HG02884 (cell line): ENCODE measurements at regions not wholly inside any gene's neighbourhood (a gene's known extent, or its start where the extent isn't known, plus 50 kb on each side); places are given as distances from the start of the nearest gene placed in this dataset.

Experiments used
- ATAC-seq: cut with Tn5 transposase; IDR thresholded peaks from one replicate; pipeline ENCODE4 v1.9.1; 2021; ENCODE audit warnings: mild to moderate bottlenecking, moderate library complexity; ENCODE audit not compliant: unreplicated experiment

DNA sequence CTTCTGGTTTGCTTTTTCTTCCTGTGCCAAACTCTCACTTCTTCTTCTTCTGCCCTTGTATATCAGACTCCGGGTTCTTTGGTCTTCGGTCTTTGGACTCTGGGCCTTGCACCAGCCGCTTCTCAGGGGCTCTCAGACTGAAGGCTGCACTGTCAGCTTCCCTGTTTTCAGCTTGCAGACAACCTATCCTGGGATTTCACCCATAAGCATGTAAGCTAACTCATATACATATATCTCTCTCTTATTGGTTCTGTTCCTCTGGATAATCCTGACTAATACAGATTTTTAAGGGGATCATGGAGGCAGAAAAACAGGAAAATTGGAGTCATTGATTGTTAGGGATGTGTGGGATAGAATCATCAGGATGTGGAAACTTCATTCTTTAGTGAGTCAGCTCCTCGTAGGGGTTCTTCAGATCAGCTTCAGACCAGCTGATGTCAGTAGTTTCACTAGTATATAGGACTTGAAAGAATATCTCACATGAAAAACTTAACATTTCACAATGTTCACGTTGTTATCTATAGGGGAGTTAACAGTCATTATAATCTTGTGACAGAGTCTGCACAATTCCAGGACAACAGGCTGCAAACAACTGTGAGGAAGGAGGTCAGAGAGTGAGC lies 102.9 kb downstream of the RASSF9 start:
- no peak for ATAC-seq

DNA sequence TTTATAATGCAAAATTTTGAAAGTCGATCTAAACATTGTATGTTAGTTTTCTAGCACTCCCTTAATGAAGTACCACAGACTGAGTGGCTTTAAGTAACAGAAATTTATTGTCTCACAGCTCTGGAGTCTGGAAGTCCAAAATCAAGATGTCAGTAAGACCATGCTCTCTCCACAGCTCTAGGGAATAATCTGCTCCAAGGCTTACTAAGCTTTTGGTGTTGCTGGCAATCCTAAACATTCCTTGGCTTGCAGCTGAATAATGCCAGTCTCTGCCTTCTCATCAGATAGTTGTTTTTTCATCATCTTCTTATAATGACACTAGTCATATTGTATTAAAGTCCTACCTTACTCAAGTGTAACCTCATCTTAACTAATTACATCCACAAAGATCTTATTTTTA lies 102.2 kb downstream of the RASSF9 start:
- no peak for ATAC-seq

DNA sequence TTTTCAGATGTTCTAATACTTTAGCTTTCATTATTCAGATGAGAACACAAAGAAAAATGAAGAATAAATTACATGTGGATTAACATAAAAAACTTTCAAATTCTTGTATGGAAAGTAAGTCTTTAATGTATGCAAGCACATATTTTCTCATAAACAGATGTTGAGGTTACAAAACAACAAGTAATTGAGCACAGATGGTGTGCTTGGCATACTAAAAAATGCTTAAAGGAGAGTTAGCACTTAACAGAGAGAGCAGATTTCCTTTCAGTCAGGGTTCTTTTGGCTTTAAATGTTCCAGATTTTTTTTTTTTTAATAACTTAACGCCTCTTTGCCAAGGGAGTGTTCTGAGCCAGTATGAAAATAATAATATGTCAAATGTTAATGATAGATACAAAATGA lies 96.0 kb downstream of the RASSF9 start:
- ATAC-seq: no peak

DNA sequence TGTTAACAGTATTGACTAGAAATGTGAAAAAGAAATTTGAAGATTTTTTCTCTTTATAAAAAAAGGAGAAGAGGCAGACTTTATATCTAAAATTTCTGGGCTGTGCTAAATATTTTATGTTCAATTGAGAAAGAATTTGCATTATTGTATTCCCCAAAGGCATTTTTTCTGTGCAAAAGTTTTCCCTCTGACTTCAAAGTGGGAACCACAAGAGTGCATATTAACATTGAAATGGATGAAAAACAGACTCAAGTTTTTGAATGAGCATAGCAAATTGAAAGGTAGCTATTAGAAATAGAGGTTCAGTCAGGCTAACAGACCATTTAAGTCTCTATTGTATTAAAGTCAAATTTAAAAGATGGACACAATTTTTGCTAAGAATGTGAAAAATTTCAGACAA lies 95.2 kb downstream of the RASSF9 start:
- ATAC-seq: no peak

DNA sequence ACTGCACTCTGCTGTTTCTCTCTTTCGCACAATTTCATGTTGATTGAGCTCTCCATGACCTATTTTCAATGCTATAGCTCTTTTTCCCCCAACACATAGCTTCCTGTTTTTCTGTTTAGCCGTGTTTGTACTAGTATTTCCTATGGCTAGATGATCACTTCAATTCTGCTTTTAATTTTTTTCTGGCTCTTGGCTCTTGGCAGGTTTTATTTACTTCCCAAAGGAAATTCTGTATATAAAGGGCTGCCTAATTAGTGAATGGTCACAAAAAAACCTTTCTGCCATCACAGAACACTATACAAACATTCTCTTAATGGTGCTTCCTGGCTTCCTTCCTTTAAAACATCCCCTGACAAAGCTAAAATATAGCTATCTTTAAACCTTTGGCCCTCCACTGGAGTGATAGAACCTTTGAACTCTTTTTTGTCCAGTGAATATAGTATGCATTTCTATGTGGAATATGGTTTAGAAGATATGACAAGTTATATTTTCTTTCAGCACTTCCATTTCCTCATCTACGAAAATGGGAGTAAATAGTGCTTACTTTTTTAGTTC lies 88.2 kb downstream of the RASSF9 start:
- no peak for ATAC-seq
